HepG2 (cell line): ENCODE measurements at regions not wholly inside any gene's neighbourhood (a gene's known extent, or its start where the extent isn't known, plus 50 kb on each side); places are given as distances from the start of the nearest gene placed in this dataset.

Experiments
- ATAC-seq: fragments of 200-7000 bp; cut with Tn5 transposase; 3 replicates; pipeline ENCODE4 v1.9.1; 2020; ENCODE audit warnings: mild to moderate bottlenecking, moderate library complexity
- BruUV-seq: library from RNA; stranded (reverse); fragments of 400-500 nt; replicated peaks from 2 replicates; lab custom pipeline; 2021; lab: Mats Ljungman, UMichigan
- CTCF ChIA-PET: fragments of 300-600 bp; formaldehyde crosslinking; extraction: SDS; loops from one replicate; lab custom pipeline; 2021; ENCODE audit warnings: low total read pairs, inconsistent platforms, low intra/inter-chr PET ratio; lab: Yijun Ruan, JAX
- POLR2A ChIA-PET: fragments of 350-600 bp; sonication (Branson Sonifier 250); formaldehyde crosslinking; loops from one replicate; lab custom pipeline; 2020; ENCODE audit warnings: antibody characterized with exemption, inconsistent platforms; lab: Yijun Ruan, JAX
- DNase-seq: peaks from one replicate; pipeline ENCODE4 v3.0.0-alpha.2; 2015; ENCODE audit warnings: low spot score
- FAIRE-seq: peaks from 3 replicates; lab custom pipeline; 2011; peaks lifted over from hg19 to GRCh38; lab: Jason Lieb, UNC
- H2AFZ ChIP-seq: one replicate; pipeline ENCODE4 v1.6.1; 2011; ENCODE audit warnings: low read length, inconsistent platforms
- H3K27ac ChIP-seq: fragments of 300-600 bp; 3 replicates; pipeline ENCODE4 v1.8.0; 2011; ENCODE audit warnings: mixed run types, mild to moderate bottlenecking, mixed read lengths, low read length, inconsistent platforms; ENCODE audit not compliant: insufficient read depth; ENCODE audit errors: extremely low read length
- H3K27me3 ChIP-seq, 2 experiments: fragments of 200-600 bp in 1 of 2; 2 replicates in 1 of 2; 3 replicates in 1 of 2; pipeline versions ENCODE4 v1.6.0 to v1.8.0; 2011; ENCODE audit warnings: low read length in 2 of 2, mild to moderate bottlenecking in 2 of 2, moderate library complexity in 2 of 2, inconsistent platforms in 1 of 2; ENCODE audit not compliant: insufficient read depth in 2 of 2, control insufficient read depth in 1 of 2
- H3K36me3 ChIP-seq, 2 experiments: fragments of 200-600 bp in 1 of 2; replicated peaks in 1 of 2; 2 replicates in 1 of 2; 3 replicates in 1 of 2; pipeline versions ENCODE4 v1.5.1 to v1.8.0; 2011; ENCODE audit warnings: low read length in 2 of 2, inconsistent platforms in 1 of 2; ENCODE audit not compliant: insufficient read depth in 2 of 2, control insufficient read depth in 1 of 2
- H3K4me1 ChIP-seq: 2 replicates; pipeline ENCODE4 v1.5.1; 2012; ENCODE audit warnings: low read length, inconsistent platforms; ENCODE audit not compliant: insufficient read depth
- H3K4me2 ChIP-seq: 2 replicates; pipeline ENCODE4 v1.6.0; 2011; ENCODE audit warnings: low read depth, low read length, inconsistent platforms
- H3K4me3 ChIP-seq, 3 experiments: fragments of 200-600 bp in 1 of 3; sonication (generic), shearing (Covaris generic) in 1 of 3; replicated peaks in 1 of 3; 2 replicates each; pipeline ENCODE4 v1.5.1; 2011 to 2016; ENCODE audit warnings: low read length in 3 of 3, inconsistent platforms in 2 of 3, low read depth in 2 of 3, mild to moderate bottlenecking in 2 of 3, control low read depth in 1 of 3, mixed read lengths in 1 of 3; ENCODE audit not compliant: insufficient read depth in 1 of 3
- H3K79me2 ChIP-seq: one replicate; pipeline ENCODE4 v1.6.1; 2011; ENCODE audit warnings: low read length, inconsistent platforms; ENCODE audit not compliant: insufficient read depth
- H3K9ac ChIP-seq: 2 replicates; pipeline ENCODE4 v1.6.0; 2011; ENCODE audit warnings: mild to moderate bottlenecking, low read depth, low read length, inconsistent platforms; ENCODE audit not compliant: insufficient read depth
- H3K9me3 ChIP-seq: 2 replicates; pipeline ENCODE4 v1.5.1; 2012; ENCODE audit warnings: mild to moderate bottlenecking, low read length
- H4K20me1 ChIP-seq: 2 replicates; pipeline ENCODE4 v1.6.0; 2011; ENCODE audit warnings: inconsistent platforms, mild to moderate bottlenecking, low read length, moderate library complexity; ENCODE audit not compliant: insufficient read depth
- ARNT ChIP-seq: fragments of 450-650 bp; IDR thresholded peaks from 2 replicates; pipeline ENCODE4 v1.6.1; 2017
- HOXD1 ChIP-seq: sonication (generic); formaldehyde crosslinking; IDR thresholded peaks from 2 replicates; pipeline ENCODE4 v1.5.0; 2020; ENCODE audit warnings: missing genetic modification reagents
- MLX ChIP-seq: IDR thresholded peaks from 2 replicates; pipeline ENCODE4 v1.6.1; 2016
- MLXIP ChIP-seq: sonication (generic); formaldehyde crosslinking; IDR thresholded peaks from 2 replicates; pipeline ENCODE4 v1.9.0; 2021; ENCODE audit warnings: missing genetic modification reagents, borderline replicate concordance
- NFKBIZ ChIP-seq: IDR thresholded peaks from 2 replicates; pipeline ENCODE4 v1.6.1; 2018; ENCODE audit warnings: missing genetic modification reagents, missing compliant biosample characterization
- NFRKB ChIP-seq: fragments of 450-650 bp; IDR thresholded peaks from 2 replicates; pipeline ENCODE4 v1.6.1; 2017
- SIX4 ChIP-seq: sonication (generic); formaldehyde crosslinking; IDR thresholded peaks from 2 replicates; pipeline ENCODE4 v1.4.0; 2020; ENCODE audit warnings: missing genetic modification reagents
- ZBTB7B ChIP-seq: sonication (generic); formaldehyde crosslinking; IDR thresholded peaks from 2 replicates; pipeline ENCODE4 v1.4.0; 2020; ENCODE audit warnings: missing genetic modification reagents
- ZNF263 ChIP-seq: sonication (generic); formaldehyde crosslinking; IDR thresholded peaks from 2 replicates; pipeline ENCODE4 v1.4.0; 2020; ENCODE audit warnings: missing genetic modification reagents
- ZNF609 ChIP-seq: sonication (generic); formaldehyde crosslinking; IDR thresholded peaks from 2 replicates; pipeline ENCODE4 v1.4.0; 2020; ENCODE audit warnings: mild to moderate bottlenecking, missing genetic modification reagents, borderline replicate concordance
- ZNF772 ChIP-seq: sonication (generic); formaldehyde crosslinking; IDR thresholded peaks from 2 replicates; pipeline ENCODE4 v1.5.0; 2020; ENCODE audit warnings: mild to moderate bottlenecking, missing genetic modification reagents
- ZNF800 ChIP-seq: sonication (generic); formaldehyde crosslinking; IDR thresholded peaks from 2 replicates; pipeline ENCODE4 v1.4.0; 2020; ENCODE audit warnings: missing genetic modification reagents
- WGBS: methylation state at CpG from one replicate; pipeline ENCODE4 v1.1.6; 2017; ENCODE audit warnings: low lambda C conversion rate; 5-methylcytosine and 5-hydroxymethylcytosine counted together
- in situ Hi-C: cut with HindIII; loops from 2 replicates; pipeline ENCODE4 v1.10.0; 2017; ENCODE audit warnings: low pct_unique_long_range_greater_than_20kb; ENCODE audit not compliant: extremely low pct_ligation_motif_present
- intact Hi-C: fragments of 100-400 bp; cut with micrococcal nuclease; formaldehyde crosslinking; loops from one replicate; pipeline ENCODE4 v1.10.0; 2022; ENCODE audit not compliant: unreplicated experiment
- TF ChIP-seq, protein P1 (sequence below): sonication (generic); formaldehyde crosslinking; IDR thresholded peaks from 2 replicates; pipeline ENCODE4 v1.5.0; 2020; ENCODE audit warnings: mild to moderate bottlenecking, missing genetic modification reagents, moderate library complexity

- no peak for TF ChIP-seq MLXIP
Measured at GRCh38 chr10:43013065-43013464, 63.8 kb upstream of the RET start (continued).

DNA sequence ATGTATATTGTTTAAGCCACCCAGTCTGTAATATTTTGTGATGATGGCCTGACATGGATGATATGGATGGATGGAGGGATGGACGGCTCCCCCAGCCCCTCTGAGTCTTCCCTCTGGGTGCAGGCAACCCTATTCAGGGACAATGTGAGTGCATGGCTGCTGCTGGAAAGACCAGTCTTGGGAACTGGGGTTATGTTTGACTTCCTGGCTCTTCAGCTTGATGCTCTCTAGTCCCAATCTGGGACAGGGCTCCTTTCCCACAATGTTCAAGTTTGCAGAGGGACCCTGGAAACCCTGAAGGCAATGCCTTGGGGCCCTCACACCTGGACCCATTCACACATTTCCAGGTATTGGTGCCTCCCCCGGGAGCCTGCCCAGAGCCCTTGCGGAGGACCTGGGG is 52.3 kb upstream of the RET start:
- Histone ChIP-seq H3K27ac (no peak overlapping the region), H4K20me1 (no peaks in the 10 kb centered on the region), H2AFZ (no peak overlapping the region), H3K4me1 (no peaks in the 10 kb centered on the region), H3K36me3 (no peaks in the 10 kb centered on the region), H3K79me2 (no peaks in the 10 kb centered on the region), H3K4me3 (no peak overlapping the region), H3K9me3 (no peaks in the 10 kb centered on the region), H3K9ac (no peak overlapping the region), H3K27me3 (peaks cover 10 to 46% of the 10 kb centered on the region in 2 experiments), H3K4me2 (no peak overlapping the region)
- in situ Hi-C loops: no loop called here
- WGBS: 0% methylated on average over 1 of the region's 3 CpGs
- no TSS peak for BruUV-seq
- ChIA-PET CTCF (no interaction called here), POLR2A (no interaction called here)
- DNase-seq: no peak
- no peak for ATAC-seq
- FAIRE-seq: no peak
- intact Hi-C loops: no loop called here
- no peak for TF ChIP-seq HOXD1
- no peak for TF ChIP-seq ZNF800 (CRISPR knock-in tag)
- TF ChIP-seq ZNF609 (CRISPR knock-in tag): no peak
- TF ChIP-seq ZNF772 (CRISPR knock-in tag): no peak
- TF ChIP-seq NFKBIZ (CRISPR knock-in tag): no peak
- TF ChIP-seq MLX (CRISPR knock-in tag): no peak
- TF ChIP-seq, protein P1, sequence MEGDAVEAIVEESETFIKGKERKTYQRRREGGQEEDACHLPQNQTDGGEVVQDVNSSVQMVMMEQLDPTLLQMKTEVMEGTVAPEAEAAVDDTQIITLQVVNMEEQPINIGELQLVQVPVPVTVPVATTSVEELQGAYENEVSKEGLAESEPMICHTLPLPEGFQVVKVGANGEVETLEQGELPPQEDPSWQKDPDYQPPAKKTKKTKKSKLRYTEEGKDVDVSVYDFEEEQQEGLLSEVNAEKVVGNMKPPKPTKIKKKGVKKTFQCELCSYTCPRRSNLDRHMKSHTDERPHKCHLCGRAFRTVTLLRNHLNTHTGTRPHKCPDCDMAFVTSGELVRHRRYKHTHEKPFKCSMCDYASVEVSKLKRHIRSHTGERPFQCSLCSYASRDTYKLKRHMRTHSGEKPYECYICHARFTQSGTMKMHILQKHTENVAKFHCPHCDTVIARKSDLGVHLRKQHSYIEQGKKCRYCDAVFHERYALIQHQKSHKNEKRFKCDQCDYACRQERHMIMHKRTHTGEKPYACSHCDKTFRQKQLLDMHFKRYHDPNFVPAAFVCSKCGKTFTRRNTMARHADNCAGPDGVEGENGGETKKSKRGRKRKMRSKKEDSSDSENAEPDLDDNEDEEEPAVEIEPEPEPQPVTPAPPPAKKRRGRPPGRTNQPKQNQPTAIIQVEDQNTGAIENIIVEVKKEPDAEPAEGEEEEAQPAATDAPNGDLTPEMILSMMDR: no peak
- no peak for TF ChIP-seq SIX4 (CRISPR knock-in tag)
- TF ChIP-seq NFRKB: no peak
- TF ChIP-seq ZNF263 (CRISPR knock-in tag): no peak
- TF ChIP-seq ZBTB7B (CRISPR knock-in tag): no peak
- no peak for TF ChIP-seq ARNT
